HL-60 (cell line): ENCODE measurements at regions not wholly inside any gene's neighbourhood (a gene's known extent, or its start where the extent isn't known, plus 50 kb on each side); places are given as distances from the start of the nearest gene placed in this dataset.

Experiments used
- DNase-seq, 2 experiments: peaks; one replicate each; pipeline ENCODE4 v3.0.0-alpha.2; 2010 to 2020; ENCODE audit warnings: low read depth in 1 of 2, low spot score in 1 of 2
- H3K27ac ChIP-seq: fragments of 250-450 bp; sonication (Bioruptor Pico); replicated peaks from 2 replicates; pipeline ENCODE4 v1.5.1; 2020; ENCODE audit warnings: mild to moderate bottlenecking, moderate library complexity
- H3K27me3 ChIP-seq: fragments of 250-450 bp; sonication (Bioruptor Pico); 2 replicates; pipeline ENCODE4 v1.5.1; 2021; ENCODE audit warnings: mild to moderate bottlenecking, moderate library complexity; ENCODE audit not compliant: insufficient read depth, poor library complexity, severe bottlenecking
- H3K4me3 ChIP-seq: replicated peaks from 2 replicates; pipeline ENCODE4 v1.5.1; 2011; ENCODE audit warnings: mild to moderate bottlenecking, control low read depth, low read length; ENCODE audit not compliant: insufficient read depth
- CTCF ChIP-seq: IDR thresholded peaks from one replicate; pipeline ENCODE4 v1.5.1; 2011; ENCODE audit warnings: low read length, control low read depth, inconsistent platforms; ENCODE audit not compliant: insufficient read depth
- GABPA ChIP-seq: IDR thresholded peaks from 2 replicates; pipeline ENCODE4 v1.6.1; 2012; ENCODE audit warnings: low read depth
- POLR2AphosphoS5 ChIP-seq: IDR thresholded peaks from 2 replicates; pipeline ENCODE4 v1.6.1; 2012; ENCODE audit warnings: low read depth
- SPI1 ChIP-seq: IDR thresholded peaks from 2 replicates; pipeline ENCODE4 v1.6.1; 2012; ENCODE audit warnings: low read depth, mild to moderate bottlenecking, borderline replicate concordance
- TF ChIP-seq, protein P1 (sequence below): IDR thresholded peaks from 2 replicates; pipeline ENCODE4 v1.6.1; 2012; ENCODE audit warnings: low read depth; ENCODE audit not compliant: insufficient replicate concordance

DNA sequence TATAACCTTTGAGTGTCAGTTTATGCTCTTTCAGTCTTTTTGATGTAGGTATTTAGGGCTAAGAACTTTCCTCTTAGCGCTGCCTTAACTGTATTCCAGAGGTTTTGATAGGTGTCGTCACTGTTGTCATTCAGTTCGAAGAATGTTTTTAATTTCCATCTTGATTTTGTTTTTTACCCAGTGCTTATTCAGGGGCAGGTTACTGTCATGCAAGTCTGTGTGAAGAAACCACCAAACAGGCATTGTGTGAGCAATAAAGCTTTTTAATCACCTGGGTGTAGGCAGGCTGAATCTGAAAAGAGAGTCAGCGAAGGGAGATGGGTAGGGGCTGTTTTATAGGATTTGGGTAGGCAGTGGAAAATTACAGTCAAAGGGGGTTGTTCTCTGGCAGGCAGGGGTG is 142.0 kb upstream of the USP9Y start:
- H3K4me3 ChIP-seq, result no peak overlapping the region
- H3K27ac ChIP-seq, result no peak overlapping the region
- no peaks in the 10 kb centered on the region for H3K27me3 ChIP-seq
- DNase-seq, result no peak
- TF ChIP-seq GABPA (no peak), CTCF (no peak), POLR2AphosphoS5 (no peak), SPI1 (no peak)
- TF ChIP-seq, protein P1, sequence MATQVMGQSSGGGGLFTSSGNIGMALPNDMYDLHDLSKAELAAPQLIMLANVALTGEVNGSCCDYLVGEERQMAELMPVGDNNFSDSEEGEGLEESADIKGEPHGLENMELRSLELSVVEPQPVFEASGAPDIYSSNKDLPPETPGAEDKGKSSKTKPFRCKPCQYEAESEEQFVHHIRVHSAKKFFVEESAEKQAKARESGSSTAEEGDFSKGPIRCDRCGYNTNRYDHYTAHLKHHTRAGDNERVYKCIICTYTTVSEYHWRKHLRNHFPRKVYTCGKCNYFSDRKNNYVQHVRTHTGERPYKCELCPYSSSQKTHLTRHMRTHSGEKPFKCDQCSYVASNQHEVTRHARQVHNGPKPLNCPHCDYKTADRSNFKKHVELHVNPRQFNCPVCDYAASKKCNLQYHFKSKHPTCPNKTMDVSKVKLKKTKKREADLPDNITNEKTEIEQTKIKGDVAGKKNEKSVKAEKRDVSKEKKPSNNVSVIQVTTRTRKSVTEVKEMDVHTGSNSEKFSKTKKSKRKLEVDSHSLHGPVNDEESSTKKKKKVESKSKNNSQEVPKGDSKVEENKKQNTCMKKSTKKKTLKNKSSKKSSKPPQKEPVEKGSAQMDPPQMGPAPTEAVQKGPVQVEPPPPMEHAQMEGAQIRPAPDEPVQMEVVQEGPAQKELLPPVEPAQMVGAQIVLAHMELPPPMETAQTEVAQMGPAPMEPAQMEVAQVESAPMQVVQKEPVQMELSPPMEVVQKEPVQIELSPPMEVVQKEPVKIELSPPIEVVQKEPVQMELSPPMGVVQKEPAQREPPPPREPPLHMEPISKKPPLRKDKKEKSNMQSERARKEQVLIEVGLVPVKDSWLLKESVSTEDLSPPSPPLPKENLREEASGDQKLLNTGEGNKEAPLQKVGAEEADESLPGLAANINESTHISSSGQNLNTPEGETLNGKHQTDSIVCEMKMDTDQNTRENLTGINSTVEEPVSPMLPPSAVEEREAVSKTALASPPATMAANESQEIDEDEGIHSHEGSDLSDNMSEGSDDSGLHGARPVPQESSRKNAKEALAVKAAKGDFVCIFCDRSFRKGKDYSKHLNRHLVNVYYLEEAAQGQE, result no peak

DNA sequence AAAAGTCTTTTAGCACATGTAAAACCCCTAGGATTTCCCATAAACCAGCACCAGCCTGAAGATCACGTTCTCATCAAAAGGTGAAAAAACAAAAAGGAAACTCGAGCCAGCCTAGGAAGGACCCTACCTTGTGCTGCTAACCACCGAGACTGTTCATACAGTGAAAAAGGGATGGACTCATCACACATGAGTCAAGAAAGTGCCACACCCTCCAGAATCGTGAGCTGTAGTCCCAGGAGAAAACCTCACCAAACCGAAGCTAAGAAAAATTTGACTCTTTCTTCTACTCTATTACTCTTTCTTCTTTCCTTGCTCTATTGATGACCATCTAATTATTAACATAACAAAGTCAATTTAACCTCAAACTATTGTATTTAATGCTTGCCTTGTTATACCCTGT is 124.8 kb upstream of the USP9Y start:
- TF ChIP-seq SPI1 (no peak), GABPA (no peak), CTCF (no peak), POLR2AphosphoS5 (no peak)
- TF ChIP-seq, protein P1, result no peak
- DNase-seq, result no peak
- Histone ChIP-seq H3K27me3 (no peaks in the 10 kb centered on the region), H3K4me3 (no peak overlapping the region), H3K27ac (no peak overlapping the region)

DNA sequence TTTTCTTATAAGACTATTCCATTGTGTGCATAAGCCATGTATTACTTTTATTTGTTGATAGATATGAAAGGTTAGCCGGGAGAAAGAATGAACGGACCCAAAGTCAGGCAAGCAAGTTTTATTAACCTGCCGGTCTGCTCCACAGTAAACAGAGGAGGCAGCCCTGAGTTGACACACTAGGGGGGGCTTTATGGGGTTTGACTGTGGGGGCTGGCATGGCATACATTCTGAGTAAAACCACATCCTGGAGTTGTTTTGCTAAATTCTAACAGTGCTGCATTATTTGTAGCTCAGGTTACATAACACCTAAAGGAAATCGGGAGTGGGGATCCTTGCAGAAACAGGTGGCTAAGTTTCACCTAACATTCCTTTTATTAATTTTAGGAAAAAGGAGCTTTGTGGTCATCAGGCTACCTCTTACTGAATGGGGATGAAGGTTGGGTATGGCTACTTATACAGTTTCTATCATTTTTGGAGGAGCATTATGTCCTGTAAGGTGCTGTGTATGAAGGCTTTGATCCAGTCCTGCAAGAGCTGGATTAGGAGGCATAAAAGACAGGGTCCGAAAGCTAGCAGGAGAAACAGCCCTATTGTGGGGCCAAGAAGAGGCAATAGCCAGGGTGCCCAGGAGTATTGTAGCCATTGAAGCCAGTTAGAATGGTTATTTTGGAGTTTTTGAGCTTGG is 107.4 kb upstream of the USP9Y start:
- TF ChIP-seq, protein P1, result no peak
- no peak for TF ChIP-seq SPI1
- TF ChIP-seq POLR2AphosphoS5, result no peak
- TF ChIP-seq GABPA, result no peak
- no peak for TF ChIP-seq CTCF
- H3K4me3 ChIP-seq, result no peak overlapping the region
- H3K27me3 ChIP-seq, result no peaks in the 10 kb centered on the region
- DNase-seq, result no peak
- no peak overlapping the region for H3K27ac ChIP-seq
